GM10266 (cell line): ENCODE measurements at regions not wholly inside any gene's neighbourhood (a gene's known extent, or its start where the extent isn't known, plus 50 kb on each side); places are given as distances from the start of the nearest gene placed in this dataset.

Experiments used
- DNase-seq: peaks from one replicate; pipeline ENCODE4 v3.0.0; 2012; ENCODE audit errors: extremely low spot score
- TF ChIP-seq, protein P1 (sequence below): IDR thresholded peaks from 2 replicates; pipeline ENCODE4 v1.5.1; 2012; ENCODE audit warnings: mild to moderate bottlenecking, low read depth; ENCODE audit not compliant: control insufficient read depth, insufficient read depth; ENCODE audit errors: missing control alignments

DNA sequence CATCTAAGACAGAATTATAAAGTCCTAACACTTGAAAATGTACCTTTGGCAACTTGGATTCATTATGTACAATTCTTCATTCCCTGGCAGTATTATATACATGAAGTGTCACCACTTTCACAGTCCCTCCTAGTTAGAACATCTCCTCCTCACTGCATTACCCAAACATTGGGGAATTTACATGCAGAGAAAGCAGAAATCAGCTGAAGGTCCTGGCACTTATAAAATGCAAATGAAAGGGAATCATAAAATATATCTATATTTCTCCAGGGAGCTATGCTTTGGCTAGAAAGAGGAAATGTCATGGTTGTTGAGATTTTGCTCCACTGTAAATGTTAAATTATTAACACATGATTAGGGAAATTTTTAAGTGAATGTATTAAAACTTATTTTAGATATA lies 835.6 kb upstream of the SLIT2 start:
- TF ChIP-seq, protein P1, sequence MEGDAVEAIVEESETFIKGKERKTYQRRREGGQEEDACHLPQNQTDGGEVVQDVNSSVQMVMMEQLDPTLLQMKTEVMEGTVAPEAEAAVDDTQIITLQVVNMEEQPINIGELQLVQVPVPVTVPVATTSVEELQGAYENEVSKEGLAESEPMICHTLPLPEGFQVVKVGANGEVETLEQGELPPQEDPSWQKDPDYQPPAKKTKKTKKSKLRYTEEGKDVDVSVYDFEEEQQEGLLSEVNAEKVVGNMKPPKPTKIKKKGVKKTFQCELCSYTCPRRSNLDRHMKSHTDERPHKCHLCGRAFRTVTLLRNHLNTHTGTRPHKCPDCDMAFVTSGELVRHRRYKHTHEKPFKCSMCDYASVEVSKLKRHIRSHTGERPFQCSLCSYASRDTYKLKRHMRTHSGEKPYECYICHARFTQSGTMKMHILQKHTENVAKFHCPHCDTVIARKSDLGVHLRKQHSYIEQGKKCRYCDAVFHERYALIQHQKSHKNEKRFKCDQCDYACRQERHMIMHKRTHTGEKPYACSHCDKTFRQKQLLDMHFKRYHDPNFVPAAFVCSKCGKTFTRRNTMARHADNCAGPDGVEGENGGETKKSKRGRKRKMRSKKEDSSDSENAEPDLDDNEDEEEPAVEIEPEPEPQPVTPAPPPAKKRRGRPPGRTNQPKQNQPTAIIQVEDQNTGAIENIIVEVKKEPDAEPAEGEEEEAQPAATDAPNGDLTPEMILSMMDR, result no peak

DNA sequence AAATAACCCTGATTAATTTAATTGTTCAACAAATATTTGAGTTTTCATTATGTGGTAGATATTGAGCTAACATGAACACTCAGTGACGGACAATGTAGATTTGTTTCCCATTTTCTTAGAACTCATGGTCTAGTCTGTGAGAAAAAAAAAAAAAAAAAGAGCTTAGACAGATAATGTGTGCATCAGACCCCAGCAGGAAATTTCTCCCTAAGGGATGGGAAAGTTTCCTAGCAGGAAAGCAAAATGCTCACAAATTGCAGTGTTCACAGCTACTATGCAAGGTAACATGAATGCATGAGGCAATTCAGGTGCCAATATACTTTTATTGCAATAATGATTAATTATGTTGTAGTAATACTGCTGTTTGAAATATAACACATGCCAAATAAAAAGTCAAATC lies 843.2 kb upstream of the SLIT2 start:
- DNase-seq, result no peak
- TF ChIP-seq, protein P1, result no peak

More for the DNA sequence above, 835.6 kb upstream of the SLIT2 start:
- DNase-seq, result no peak

DNA sequence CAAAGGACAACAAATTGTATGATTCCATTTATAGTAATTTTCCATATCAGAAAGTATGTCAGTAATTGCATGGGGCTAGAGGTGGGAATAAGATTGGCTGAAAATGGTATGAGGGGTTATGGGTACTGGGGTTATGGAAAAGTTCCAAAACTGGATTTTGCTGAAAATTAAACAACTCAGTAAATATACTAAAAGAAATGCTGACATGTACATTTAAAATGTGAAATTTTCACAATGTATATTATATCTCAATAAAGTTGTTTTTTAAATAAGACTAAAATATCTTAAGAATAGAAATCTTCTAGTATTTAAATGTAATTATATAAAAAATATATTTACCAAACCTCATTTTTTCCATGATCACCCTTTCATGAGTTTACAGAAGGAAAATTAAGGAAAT lies 844.9 kb upstream of the SLIT2 start:
- no peak for DNase-seq
- TF ChIP-seq, protein P1, result no peak

DNA sequence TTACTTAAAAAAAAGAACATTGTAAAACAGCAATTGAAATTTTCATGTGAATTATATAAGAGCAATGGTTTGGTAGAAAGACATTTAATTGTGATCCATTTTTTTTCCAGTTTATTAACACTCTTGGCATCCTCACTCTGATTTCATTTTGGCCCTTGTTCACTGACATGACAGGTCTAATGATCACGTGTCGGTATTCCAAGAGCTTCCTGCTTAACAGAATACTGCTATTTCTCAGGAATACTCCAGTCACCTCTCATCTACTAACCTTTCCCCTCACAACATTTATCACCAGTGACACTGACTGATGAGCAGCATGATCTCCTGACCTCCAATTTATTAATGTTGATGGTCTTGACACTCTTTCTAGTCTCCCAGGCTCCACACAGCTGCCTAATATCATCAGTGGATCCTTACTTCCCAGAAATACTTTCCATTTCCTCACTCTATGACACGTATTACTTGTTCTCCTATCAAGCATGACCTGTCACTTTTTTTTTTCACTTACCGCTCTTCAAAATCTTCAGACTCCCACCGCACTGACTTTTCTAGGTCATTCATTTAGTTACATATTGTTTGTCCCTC lies 847.8 kb upstream of the SLIT2 start:
- DNase-seq, result no peak
- TF ChIP-seq, protein P1, result no peak

DNA sequence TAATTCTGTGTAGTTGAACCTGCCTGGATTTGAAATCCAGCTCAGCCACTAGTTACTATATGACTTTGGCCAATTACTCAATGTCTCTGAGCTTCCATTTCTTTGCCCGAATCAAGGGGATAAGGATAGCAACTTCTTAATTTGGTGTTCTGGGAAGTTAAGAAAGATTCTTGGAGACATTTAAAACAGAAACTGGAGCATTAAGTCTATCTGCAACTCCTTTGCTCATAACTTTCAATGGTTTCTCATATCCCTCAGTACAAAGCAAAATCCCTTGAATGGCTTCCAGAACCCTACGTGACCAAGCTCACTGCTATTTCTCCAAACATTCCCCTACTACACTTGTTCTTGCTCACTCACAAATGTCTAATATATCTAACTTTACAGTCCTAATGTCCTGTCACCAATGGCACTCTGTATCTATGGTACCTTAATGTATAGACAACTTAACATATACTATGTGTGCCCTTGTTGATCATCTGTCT lies 849.1 kb upstream of the SLIT2 start:
- TF ChIP-seq, protein P1, result no peak
- DNase-seq, result no peak

DNA sequence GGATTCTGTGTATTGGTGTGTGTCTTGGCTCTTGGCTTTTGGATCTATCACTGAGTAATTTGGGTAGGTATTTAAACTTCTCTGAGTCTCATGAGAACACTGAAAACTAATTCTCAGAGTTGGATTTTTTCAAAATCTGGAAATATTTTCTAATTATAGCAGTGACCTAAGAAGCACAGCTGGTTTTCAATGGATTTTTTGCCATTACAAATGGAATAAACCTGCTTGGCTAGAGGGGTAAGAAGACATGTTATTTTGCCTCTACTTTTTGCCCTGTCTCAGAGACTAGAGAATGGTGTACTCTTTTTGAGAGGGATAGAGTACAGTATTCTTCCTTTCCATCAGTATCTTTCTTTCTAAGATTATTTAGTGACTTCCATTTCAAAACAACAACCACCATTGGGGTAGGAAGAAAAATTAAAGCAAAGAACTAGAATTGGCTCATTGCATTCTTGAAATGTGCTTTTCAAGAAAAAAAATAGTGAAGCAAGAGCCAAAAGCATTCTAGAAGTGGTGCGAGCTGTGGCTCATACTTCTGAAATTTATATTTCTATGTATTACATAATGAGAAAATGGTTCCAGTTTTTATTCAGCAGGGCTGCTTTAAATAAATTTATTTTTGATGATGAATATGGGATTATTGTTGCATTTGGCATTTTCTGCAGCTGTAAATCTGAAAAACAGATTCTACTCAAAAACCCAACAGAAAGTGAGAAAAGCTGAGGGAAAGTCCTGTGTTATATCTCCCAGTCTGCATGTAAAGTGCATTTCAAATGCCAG lies 850.2 kb upstream of the SLIT2 start:
- no peak for DNase-seq
- TF ChIP-seq, protein P1, result no peak

DNA sequence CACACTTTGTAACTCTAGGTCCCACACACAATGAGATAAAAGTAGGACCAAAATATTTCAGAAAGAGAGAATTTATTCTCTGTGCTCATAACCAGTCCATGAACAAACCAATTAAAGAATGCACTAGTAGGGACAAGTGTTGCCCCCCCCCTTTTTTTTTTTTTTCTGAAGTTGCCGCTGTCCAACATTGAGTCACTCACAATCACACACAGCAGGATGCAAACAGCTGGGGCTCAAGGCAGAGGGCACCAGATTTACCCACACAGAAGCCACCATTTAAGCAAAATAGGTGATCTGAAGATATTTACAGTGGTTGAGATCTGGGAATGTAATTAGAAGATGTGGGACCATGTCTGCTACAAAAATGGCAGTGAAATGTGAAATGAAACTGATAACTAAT lies 850.9 kb upstream of the SLIT2 start:
- DNase-seq, result no peak

More for the DNA sequence above, 850.9 kb upstream of the SLIT2 start:
- TF ChIP-seq, protein P1, result no peak
